ENCODE measurements at regions not wholly inside any gene's neighbourhood (a gene's known extent, or its start where the extent isn't known, plus 50 kb on each side); places are given as distances from the start of the nearest gene placed in this dataset.

GRCh38 chrX:43564953-43565352 lies 91.1 kb upstream of the MAOA start:
- no peak for DNase-seq (ENCODE audit: extremely low read depth, low read depth)
- TF ChIP-seq, protein P1, sequence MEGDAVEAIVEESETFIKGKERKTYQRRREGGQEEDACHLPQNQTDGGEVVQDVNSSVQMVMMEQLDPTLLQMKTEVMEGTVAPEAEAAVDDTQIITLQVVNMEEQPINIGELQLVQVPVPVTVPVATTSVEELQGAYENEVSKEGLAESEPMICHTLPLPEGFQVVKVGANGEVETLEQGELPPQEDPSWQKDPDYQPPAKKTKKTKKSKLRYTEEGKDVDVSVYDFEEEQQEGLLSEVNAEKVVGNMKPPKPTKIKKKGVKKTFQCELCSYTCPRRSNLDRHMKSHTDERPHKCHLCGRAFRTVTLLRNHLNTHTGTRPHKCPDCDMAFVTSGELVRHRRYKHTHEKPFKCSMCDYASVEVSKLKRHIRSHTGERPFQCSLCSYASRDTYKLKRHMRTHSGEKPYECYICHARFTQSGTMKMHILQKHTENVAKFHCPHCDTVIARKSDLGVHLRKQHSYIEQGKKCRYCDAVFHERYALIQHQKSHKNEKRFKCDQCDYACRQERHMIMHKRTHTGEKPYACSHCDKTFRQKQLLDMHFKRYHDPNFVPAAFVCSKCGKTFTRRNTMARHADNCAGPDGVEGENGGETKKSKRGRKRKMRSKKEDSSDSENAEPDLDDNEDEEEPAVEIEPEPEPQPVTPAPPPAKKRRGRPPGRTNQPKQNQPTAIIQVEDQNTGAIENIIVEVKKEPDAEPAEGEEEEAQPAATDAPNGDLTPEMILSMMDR (IDR thresholded peaks at IDR 0.05; ENCODE audit: low read depth, low read length): no peak

DNA sequence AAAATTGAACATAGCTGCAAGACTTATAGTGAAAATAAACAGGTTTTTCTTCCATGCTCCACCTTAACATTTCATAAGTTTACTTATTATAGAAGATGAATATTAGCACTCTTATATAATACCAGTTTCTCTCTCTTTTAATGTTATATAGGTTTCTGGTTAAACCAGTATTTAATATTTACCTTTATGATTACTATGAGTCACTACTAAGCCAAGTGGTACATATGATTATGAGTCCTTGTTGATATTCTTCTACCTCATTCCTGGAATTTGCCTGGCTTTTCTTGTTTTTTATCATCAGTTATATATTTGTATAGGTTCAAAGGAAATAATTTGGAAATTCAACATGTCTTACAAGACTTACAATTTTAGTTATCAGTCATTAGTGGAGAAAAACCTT lies 89.9 kb upstream of the MAOA start:
- TF ChIP-seq, protein P1 (IDR thresholded peaks at IDR 0.05; ENCODE audit: low read depth, low read length): no peak

GRCh38 chrX:43573441-43574015 lies 82.6 kb upstream of the MAOA start:
- TF ChIP-seq, protein P1 (IDR thresholded peaks at IDR 0.05; ENCODE audit: low read depth, low read length): no peak
- no peak for DNase-seq (ENCODE audit: extremely low read depth, low read depth)

More for the DNA sequence above, 89.9 kb upstream of the MAOA start:
- DNase-seq (ENCODE audit: extremely low read depth, low read depth): no peak

- TF ChIP-seq, protein P1 (IDR thresholded peaks at IDR 0.05; ENCODE audit: low read depth, low read length): no peak
Measured at GRCh38 chrX:43580621-43581020, 75.5 kb upstream of the MAOA start.

DNA sequence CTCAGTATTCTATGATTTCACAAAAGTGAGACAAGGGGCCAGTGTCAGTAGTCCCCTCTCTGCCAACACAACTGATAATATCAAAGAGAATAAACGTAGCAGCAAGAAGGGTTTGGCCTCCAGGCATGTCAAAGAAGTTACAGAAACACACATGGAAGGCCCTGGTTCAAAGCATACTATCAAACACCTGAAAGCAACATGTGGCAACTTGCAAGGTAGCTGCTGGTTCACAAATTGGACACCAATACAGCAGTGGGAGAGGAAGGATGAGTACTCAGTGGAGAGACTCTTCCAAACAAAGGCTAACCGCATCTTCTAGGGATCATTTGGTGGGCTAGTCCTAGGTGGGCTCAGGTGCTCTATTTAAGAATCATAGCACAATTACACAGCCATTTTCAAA lies 74.9 kb upstream of the MAOA start:
- TF ChIP-seq, protein P1 (IDR thresholded peaks at IDR 0.05; ENCODE audit: low read depth, low read length): no peak
- DNase-seq (ENCODE audit: extremely low read depth, low read depth): no peak

More at GRCh38 chrX:43580621-43581020, 75.5 kb upstream of the MAOA start:
- no peak for DNase-seq (ENCODE audit: extremely low read depth, low read depth)

GRCh38 chrX:43581888-43582539 lies 74.1 kb upstream of the MAOA start:
- DNase-seq (ENCODE audit: extremely low read depth, low read depth): no peak
- TF ChIP-seq, protein P1 (IDR thresholded peaks at IDR 0.05; ENCODE audit: low read depth, low read length): no peak

DNA sequence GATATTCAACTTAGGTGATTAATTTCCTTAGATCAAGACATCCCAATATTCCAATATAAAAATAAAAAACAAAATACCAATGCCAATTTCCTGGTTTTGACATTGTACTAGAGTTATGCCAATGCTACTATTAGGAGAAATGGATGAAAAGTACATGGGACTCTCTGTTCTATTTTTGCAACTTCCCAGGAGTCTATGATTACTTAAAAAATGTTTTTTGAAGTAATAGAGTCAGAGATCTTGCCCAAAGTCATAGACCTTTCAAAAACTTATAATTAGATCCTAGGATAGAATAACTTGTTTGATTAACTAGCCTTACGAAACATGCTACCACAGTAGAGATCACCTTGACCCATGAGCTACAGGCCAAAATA lies 73.6 kb upstream of the MAOA start:
- TF ChIP-seq, protein P1 (IDR thresholded peaks at IDR 0.05; ENCODE audit: low read depth, low read length): no peak

More for the DNA sequence above, 73.6 kb upstream of the MAOA start:
- no peak for DNase-seq (ENCODE audit: extremely low read depth, low read depth)

Measured in AG09319 (cell line).